Jurkat, Clone E6-1 (cell line): ENCODE measurements at regions not wholly inside any gene's neighbourhood (a gene's known extent, or its start where the extent isn't known, plus 50 kb on each side); places are given as distances from the start of the nearest gene placed in this dataset.

ENCODE experiments used
- DNase-seq: peaks from one replicate; pipeline ENCODE4 v3.0.0-alpha.2; 2011; ENCODE audit warnings: low read depth, low spot score
- H3K4me3 ChIP-seq: 2 replicates; pipeline ENCODE4 v1.5.1; 2011; ENCODE audit warnings: mild to moderate bottlenecking, low read length, control low read depth, moderate library complexity

DNA sequence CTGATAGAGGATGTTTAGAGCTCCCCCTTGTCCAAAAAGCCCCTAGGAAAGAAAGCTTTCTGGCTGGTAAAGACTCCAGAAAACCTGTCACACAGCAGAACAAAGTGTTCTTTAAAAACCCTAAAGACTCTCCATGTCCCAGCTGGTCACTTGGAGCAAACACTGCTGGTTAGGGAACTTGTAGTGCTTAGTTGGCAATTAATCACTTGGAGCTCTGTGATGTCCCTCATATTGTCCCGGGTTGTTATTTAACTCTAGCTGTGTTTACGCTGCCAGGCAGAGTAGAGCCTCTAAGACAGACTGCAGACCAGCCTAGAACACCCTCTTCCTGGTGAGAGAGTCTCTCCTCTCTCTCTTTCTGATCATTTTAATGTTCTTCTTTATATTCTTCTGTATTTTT is 267.3 kb downstream of the BCOR start:
- no peak for DNase-seq
- no peak overlapping the region for H3K4me3 ChIP-seq

GRCh38 chrX:39832211-39832610 is 265.5 kb downstream of the BCOR start:
- no peak for DNase-seq
- H3K4me3 ChIP-seq, result no peak overlapping the region

DNA sequence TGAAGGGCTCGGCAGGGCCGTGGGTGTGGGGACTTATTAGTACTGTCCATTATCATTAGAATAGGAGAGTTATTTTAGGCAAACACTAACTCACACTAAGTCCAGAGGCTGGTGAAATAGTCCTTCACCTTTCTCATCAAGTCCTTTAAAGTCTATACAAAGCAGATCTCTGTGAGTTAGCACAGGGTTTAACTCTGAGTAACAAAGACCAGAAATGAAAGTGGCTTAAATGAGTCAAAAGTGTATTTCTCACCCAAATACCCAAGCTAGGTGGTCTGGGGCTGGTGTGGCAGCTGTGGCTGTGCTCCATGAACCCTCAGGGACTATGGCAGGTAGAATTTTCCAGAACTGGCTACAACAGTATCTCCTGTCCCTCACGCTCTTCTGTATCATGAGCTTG is 263.2 kb downstream of the BCOR start:
- H3K4me3 ChIP-seq, result no peak overlapping the region
- DNase-seq, result no peak

DNA sequence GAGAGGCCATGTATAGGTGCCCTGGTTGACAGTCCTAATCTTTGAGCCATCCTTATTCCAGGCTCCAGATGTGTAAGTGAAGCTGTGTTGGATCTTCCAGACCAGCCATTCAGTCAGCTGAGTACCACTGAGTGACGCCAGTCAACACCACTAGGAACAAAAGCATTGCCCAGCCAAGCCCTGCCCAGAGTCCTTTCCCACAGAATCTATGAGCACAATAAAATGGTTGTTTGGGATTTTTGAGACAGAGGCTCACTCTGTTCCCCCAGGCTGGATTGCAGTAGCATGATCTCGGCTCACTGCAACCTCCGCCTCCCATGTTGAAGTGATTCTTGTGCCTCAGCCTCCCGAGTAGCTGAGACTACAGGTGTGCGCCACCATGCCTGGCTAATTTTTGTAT is 262.5 kb downstream of the BCOR start:
- DNase-seq, result no peak

DNA sequence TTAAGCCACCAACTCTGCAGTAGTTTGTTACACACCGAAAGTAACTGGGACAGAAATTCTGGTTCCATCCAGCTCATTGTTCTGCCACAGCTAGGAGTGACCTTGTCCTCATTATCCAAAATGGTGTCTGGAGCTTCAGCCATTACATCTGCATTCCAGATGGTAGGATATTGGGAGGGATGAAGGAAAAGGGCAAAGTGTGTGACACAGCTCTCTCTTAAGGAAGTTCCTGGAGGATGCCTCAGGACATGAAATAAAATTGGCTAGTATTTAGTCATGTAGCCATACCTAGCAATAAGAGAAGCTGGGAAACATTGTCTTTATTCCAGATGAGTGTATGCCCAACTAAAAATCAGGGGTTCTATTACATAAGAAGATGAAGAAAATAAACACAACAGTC is 262.0 kb downstream of the BCOR start:
- no peak for DNase-seq
- H3K4me3 ChIP-seq, result no peak overlapping the region

More for the DNA sequence above, 262.5 kb downstream of the BCOR start:
- no peak overlapping the region for H3K4me3 ChIP-seq

- no peak for DNase-seq
- no peak overlapping the region for H3K4me3 ChIP-seq
Observed at GRCh38 chrX:39836802-39837420, 260.8 kb downstream of the BCOR start.

DNA sequence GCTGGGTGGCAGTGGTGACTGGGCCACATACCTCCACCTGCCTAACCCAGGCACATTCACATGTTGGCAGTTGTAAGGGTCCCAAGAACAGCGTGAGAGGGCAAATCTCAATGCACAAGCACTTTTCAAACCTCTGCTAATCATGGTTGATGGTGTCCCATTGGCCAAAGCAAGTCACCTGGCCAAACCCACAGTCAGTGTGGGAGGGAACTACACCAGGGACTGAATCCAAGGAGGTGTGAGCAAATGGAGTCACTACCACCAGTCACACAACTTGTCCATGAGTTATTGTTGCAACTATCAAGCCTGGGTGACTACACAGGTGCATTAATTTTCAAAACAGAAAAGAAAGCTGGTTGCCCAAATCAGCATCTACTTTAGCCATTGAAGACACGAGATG is 260.1 kb downstream of the BCOR start:
- no peak overlapping the region for H3K4me3 ChIP-seq
- DNase-seq, result no peak

DNA sequence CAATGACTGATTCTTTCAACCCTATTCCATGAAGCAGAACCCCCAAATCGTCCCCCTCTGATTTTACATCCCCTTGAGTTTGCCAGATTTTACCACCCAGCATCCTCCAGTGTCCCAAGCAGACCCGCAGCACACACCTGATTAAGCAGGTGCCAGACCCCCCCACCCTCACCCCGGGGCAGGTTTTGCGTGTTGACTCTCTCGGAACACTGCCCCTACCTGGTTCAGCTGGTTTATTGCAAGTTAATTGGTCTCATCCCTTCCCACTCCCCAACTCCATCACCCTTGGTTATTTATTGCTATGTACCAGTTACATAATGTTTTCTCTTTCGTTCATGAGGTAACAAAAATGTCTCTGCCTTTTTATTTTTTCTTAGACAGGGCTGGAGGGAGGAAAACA is 258.4 kb downstream of the BCOR start:
- DNase-seq, result no peak
- no peak overlapping the region for H3K4me3 ChIP-seq

GRCh38 chrX:39840133-39840532 is 257.6 kb downstream of the BCOR start:
- no peak for DNase-seq
- H3K4me3 ChIP-seq, result no peak overlapping the region

GRCh38 chrX:39840581-39841093 is 257.1 kb downstream of the BCOR start:
- no peak for DNase-seq

GRCh38 chrX:39841604-39842003 is 256.2 kb downstream of the BCOR start:
- no peak for DNase-seq
- no peak overlapping the region for H3K4me3 ChIP-seq

More at GRCh38 chrX:39840581-39841093, 257.1 kb downstream of the BCOR start:
- H3K4me3 ChIP-seq, result no peak overlapping the region

GRCh38 chrX:39842281-39842973 is 255.3 kb downstream of the BCOR start:
- no peak overlapping the region for H3K4me3 ChIP-seq
- no peak for DNase-seq

GRCh38 chrX:39843318-39843717 is 254.4 kb downstream of the BCOR start:
- DNase-seq, result no peak
- H3K4me3 ChIP-seq, result no peak overlapping the region

DNA sequence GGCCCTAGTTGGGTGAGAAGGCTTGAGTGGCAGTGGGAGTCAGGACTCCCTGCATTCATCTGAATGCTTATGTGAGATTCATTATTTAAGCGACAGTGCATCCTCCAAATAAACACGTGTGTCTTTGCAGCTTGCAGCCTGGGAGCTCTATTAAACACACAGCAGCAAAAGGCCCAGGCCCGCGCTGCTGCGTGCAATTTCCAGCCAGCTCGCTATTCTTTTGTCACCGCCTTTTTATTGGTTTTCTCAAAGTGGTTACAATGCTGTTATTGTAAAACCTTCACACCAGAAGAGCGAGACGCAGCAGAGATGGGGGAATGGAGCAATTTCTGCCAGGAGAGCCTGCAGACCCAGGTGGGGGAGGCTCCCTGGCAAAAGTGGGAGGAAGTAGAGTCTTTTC is 252.5 kb downstream of the BCOR start:
- no peak overlapping the region for H3K4me3 ChIP-seq
- DNase-seq, result no peak

- DNase-seq, result no peak
Observed at GRCh38 chrX:39846460-39846859, 251.3 kb downstream of the BCOR start.

GRCh38 chrX:39848243-39848642 is 249.5 kb downstream of the BCOR start:
- no peak overlapping the region for H3K4me3 ChIP-seq
- DNase-seq, result no peak

More at GRCh38 chrX:39846460-39846859, 251.3 kb downstream of the BCOR start:
- H3K4me3 ChIP-seq, result no peak overlapping the region

GRCh38 chrX:39848900-39849299 is 248.9 kb downstream of the BCOR start:
- DNase-seq, result no peak
- no peak overlapping the region for H3K4me3 ChIP-seq

- DNase-seq, result no peak
- no peak overlapping the region for H3K4me3 ChIP-seq
Observed at GRCh38 chrX:39850209-39850608, 247.5 kb downstream of the BCOR start.

DNA sequence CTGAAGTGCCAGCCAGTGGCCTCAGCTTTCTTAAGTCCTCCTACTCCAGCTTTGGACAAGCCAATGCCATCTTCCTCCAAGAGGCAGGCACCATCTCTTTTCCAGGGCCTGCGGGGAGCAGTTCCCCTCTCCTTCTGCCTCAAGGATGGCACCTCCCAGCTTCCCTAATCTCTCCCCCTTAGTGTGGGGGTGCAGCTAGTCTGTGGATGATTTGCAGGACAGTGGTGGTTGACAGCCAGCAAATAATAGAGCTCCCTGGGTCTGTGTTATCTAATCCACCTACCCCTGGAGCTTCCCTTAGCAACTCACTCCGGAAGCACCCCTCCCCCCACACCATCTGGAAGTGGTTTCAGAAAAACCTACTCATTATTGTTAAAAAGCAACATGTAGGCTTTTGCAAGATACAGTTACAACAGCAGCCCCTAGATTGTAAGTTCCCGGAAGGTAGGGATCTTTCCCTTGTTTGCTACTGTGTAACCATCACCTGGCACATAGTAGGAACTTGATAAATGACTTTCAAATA is 247.1 kb downstream of the BCOR start:
- H3K4me3 ChIP-seq, result no peak overlapping the region
- DNase-seq, result peak; percentile 87

- no peak overlapping the region for H3K4me3 ChIP-seq
- DNase-seq, result no peak
Observed at GRCh38 chrX:39851745-39852455, 245.9 kb downstream of the BCOR start.
